HEK293 (cell line): ENCODE measurements at regions not wholly inside any gene's neighbourhood (a gene's known extent, or its start where the extent isn't known, plus 50 kb on each side); places are given as distances from the start of the nearest gene placed in this dataset.

Experiments used
- EGR2 ChIP-seq: fragments of 450-650 bp; formaldehyde crosslinking; IDR thresholded peaks from 2 replicates; pipeline ENCODE4 v1.5.1; 2016; ENCODE audit warnings: low read depth, missing biosample characterization, missing genetic modification characterization
- FEZF1 ChIP-seq: fragments of 450-650 bp; formaldehyde crosslinking; IDR thresholded peaks from 2 replicates; pipeline ENCODE4 v1.5.1; 2016; ENCODE audit warnings: missing biosample characterization, missing genetic modification characterization
- KLF7 ChIP-seq: fragments of 450-650 bp; formaldehyde crosslinking; IDR thresholded peaks from 2 replicates; pipeline ENCODE4 v1.5.1; 2016; ENCODE audit warnings: missing biosample characterization, missing genetic modification characterization, borderline replicate concordance
- PATZ1 ChIP-seq: fragments of 450-650 bp; formaldehyde crosslinking; IDR thresholded peaks from 2 replicates; pipeline ENCODE4 v1.5.1; 2016; ENCODE audit warnings: missing biosample characterization, missing genetic modification characterization
- PRDM1 ChIP-seq: fragments of 450-650 bp; formaldehyde crosslinking; IDR thresholded peaks from 2 replicates; pipeline ENCODE4; 2016; ENCODE audit warnings: missing biosample characterization, missing genetic modification characterization
- PRDM10 ChIP-seq: fragments of 450-650 bp; formaldehyde crosslinking; IDR thresholded peaks from 2 replicates; pipeline ENCODE4 v1.5.1; 2016; ENCODE audit warnings: missing biosample characterization, missing genetic modification characterization
- WT1 ChIP-seq: fragments of 450-650 bp; formaldehyde crosslinking; IDR thresholded peaks from 2 replicates; pipeline ENCODE4 v1.5.1; 2016; ENCODE audit warnings: missing biosample characterization, missing genetic modification characterization
- ZBTB26 ChIP-seq: fragments of 450-650 bp; formaldehyde crosslinking; optimal IDR thresholded peaks from 2 replicates; pipeline ENCODE3; 2016; ENCODE audit warnings: missing biosample characterization, mild to moderate bottlenecking, missing genetic modification characterization
- ZNF138 ChIP-seq: fragments of 450-650 bp; formaldehyde crosslinking; IDR thresholded peaks from 2 replicates; pipeline ENCODE4 v1.5.1; 2016; ENCODE audit warnings: missing biosample characterization, missing genetic modification characterization, borderline replicate concordance
- ZNF140 ChIP-seq: fragments of 450-650 bp; formaldehyde crosslinking; IDR thresholded peaks from 2 replicates; pipeline ENCODE4 v1.5.1; 2016; ENCODE audit warnings: missing biosample characterization, missing genetic modification characterization
- ZNF169 ChIP-seq: fragments of 450-650 bp; formaldehyde crosslinking; IDR thresholded peaks from 2 replicates; pipeline ENCODE4 v1.5.1; 2016; ENCODE audit warnings: missing biosample characterization, missing genetic modification characterization
- ZNF2 ChIP-seq: fragments of 450-650 bp; formaldehyde crosslinking; IDR thresholded peaks from 2 replicates; pipeline ENCODE4 v1.5.1; 2016; ENCODE audit warnings: missing biosample characterization, missing genetic modification characterization
- ZNF24 ChIP-seq: fragments of 450-650 bp; formaldehyde crosslinking; IDR thresholded peaks from 2 replicates; pipeline ENCODE4 v1.5.1; 2016; ENCODE audit warnings: missing biosample characterization, missing genetic modification characterization
- ZNF26 ChIP-seq: fragments of 450-650 bp; formaldehyde crosslinking; IDR thresholded peaks from 2 replicates; pipeline ENCODE4 v1.5.1; 2016; ENCODE audit warnings: missing biosample characterization, missing genetic modification characterization
- ZNF324 ChIP-seq: fragments of 450-650 bp; formaldehyde crosslinking; IDR thresholded peaks from 2 replicates; pipeline ENCODE4 v1.5.1; 2016; ENCODE audit warnings: missing biosample characterization, missing genetic modification characterization
- ZNF398 ChIP-seq: fragments of 450-650 bp; formaldehyde crosslinking; IDR thresholded peaks from 2 replicates; pipeline ENCODE4 v1.5.1; 2017; ENCODE audit warnings: missing biosample characterization, missing genetic modification characterization
- ZNF404 ChIP-seq: fragments of 450-650 bp; formaldehyde crosslinking; IDR thresholded peaks from 2 replicates; pipeline ENCODE4 v1.5.1; 2017; ENCODE audit warnings: missing biosample characterization, missing genetic modification characterization
- ZNF449 ChIP-seq: fragments of 450-650 bp; formaldehyde crosslinking; IDR thresholded peaks from 2 replicates; pipeline ENCODE4 v1.5.1; 2017; ENCODE audit warnings: missing biosample characterization, mild to moderate bottlenecking, missing genetic modification characterization, moderate library complexity
- ZNF473 ChIP-seq: fragments of 450-650 bp; formaldehyde crosslinking; IDR thresholded peaks from 2 replicates; pipeline ENCODE4 v1.5.1; 2017; ENCODE audit warnings: missing biosample characterization, missing genetic modification characterization
- ZNF514 ChIP-seq: fragments of 450-650 bp; formaldehyde crosslinking; IDR thresholded peaks from 2 replicates; pipeline ENCODE4 v1.5.1; 2016; ENCODE audit warnings: missing biosample characterization, missing genetic modification characterization
- ZNF530 ChIP-seq: fragments of 450-650 bp; formaldehyde crosslinking; IDR thresholded peaks from 2 replicates; pipeline ENCODE4 v1.5.1; 2016; ENCODE audit warnings: low read depth, missing biosample characterization, missing genetic modification characterization
- ZNF549 ChIP-seq: fragments of 450-650 bp; IDR thresholded peaks from 2 replicates; pipeline ENCODE4 v1.5.1; 2018; ENCODE audit warnings: missing biosample characterization, missing genetic modification characterization, mild to moderate bottlenecking, inconsistent platforms, moderate library complexity
- ZNF645 ChIP-seq: fragments of 450-650 bp; formaldehyde crosslinking; IDR thresholded peaks from 2 replicates; pipeline ENCODE4; 2016; ENCODE audit warnings: missing biosample characterization, missing genetic modification characterization
- ZNF670 ChIP-seq: fragments of 450-650 bp; formaldehyde crosslinking; IDR thresholded peaks from 2 replicates; pipeline ENCODE4 v1.5.1; 2016; ENCODE audit warnings: missing biosample characterization, missing genetic modification characterization, low read depth
- ZNF843 ChIP-seq: fragments of 450-650 bp; formaldehyde crosslinking; IDR thresholded peaks from 2 replicates; pipeline ENCODE4 v1.5.1; 2016; ENCODE audit warnings: missing biosample characterization, missing genetic modification characterization
- ZSCAN30 ChIP-seq: fragments of 450-650 bp; IDR thresholded peaks from 2 replicates; pipeline ENCODE4 v1.5.1; 2018; ENCODE audit warnings: missing biosample characterization, mild to moderate bottlenecking, missing genetic modification characterization, moderate library complexity

GRCh38 chr6:27684264-27685211, 211.6 kb upstream of the ZNF184 start (continued):
- TF ChIP-seq ZNF26 (tag by site-specific recombination) (no peak), PRDM1 (tag by site-specific recombination) (peak; percentile 79), ZSCAN30 (peak; percentile 86), ZNF514 (no peak), ZNF645 (tag by site-specific recombination) (no peak), ZNF169 (no peak), EGR2 (no peak), ZBTB26 (no peak), PATZ1 (tag by site-specific recombination) (no peak; the same call in 1 of the 2 replicates), ZNF530 (tag by site-specific recombination) (no peak), PRDM10 (tag by site-specific recombination) (peak; percentile 63), ZNF843 (tag by site-specific recombination) (peak; percentile 39; the same call in 1 of the 2 replicates), KLF7 (tag by site-specific recombination) (no peak), ZNF670 (tag by site-specific recombination) (no peak), ZNF473 (tag by site-specific recombination) (no peak), FEZF1 (no peak), ZNF449 (tag by site-specific recombination) (peak; percentile 49; the same call in 1 of the 2 replicates), ZNF2 (tag by site-specific recombination) (peak; percentile 84), ZNF24 (tag by site-specific recombination) (peak; percentile 86; the same call in 1 of the 2 replicates), ZNF549 (tag by site-specific recombination) (no peak), ZNF404 (tag by site-specific recombination) (no peak), ZNF138 (tag by site-specific recombination) (no peak), WT1 (tag by site-specific recombination) (peak; percentile 54; the same call in 1 of the 2 replicates), ZNF140 (tag by site-specific recombination) (no peak), ZNF324 (0 out of 2 replicates have a peak, but pooled peaks have one; percentile 32), ZNF398 (tag by site-specific recombination) (no peak)
